NB4 (cell line): ENCODE measurements at regions not wholly inside any gene's neighbourhood (a gene's known extent, or its start where the extent isn't known, plus 50 kb on each side); places are given as distances from the start of the nearest gene placed in this dataset.
"Not testable (repeated sequence)": the region's sequence is repeated elsewhere in the genome, so short reads cannot be mapped to it uniquely, and the experiment has no call there.

ENCODE experiments used
- DNase-seq: peaks from one replicate; pipeline ENCODE4 v3.0.0; 2010; ENCODE audit warnings: low read depth
- H3K4me3 ChIP-seq: one replicate; pipeline ENCODE4 v1.5.1; 2011; ENCODE audit warnings: mild to moderate bottlenecking, low read depth, low read length, moderate library complexity
- CTCF ChIP-seq: IDR thresholded peaks from one replicate; pipeline ENCODE4 v1.5.1; 2012; ENCODE audit warnings: low read depth, low read length
- MAX ChIP-seq: IDR thresholded peaks from 2 replicates; pipeline ENCODE4 v1.6.1; 2011; ENCODE audit warnings: low read depth, low read length
- MYC ChIP-seq: IDR thresholded peaks from 2 replicates; pipeline ENCODE4 v1.6.1; 2011; ENCODE audit warnings: low read depth, low read length
- POLR2A ChIP-seq: IDR thresholded peaks from 2 replicates; pipeline ENCODE4 v1.6.1; 2011; ENCODE audit warnings: mild to moderate bottlenecking; ENCODE audit not compliant: insufficient read length; ENCODE audit errors: extremely low read depth

GRCh38 chr2:76697439-76697838 lies 824.7 kb downstream of the LRRTM4 start:
- not testable (repeated sequence) for H3K4me3 ChIP-seq, DNase-seq

GRCh38 chr2:76692908-76693307 lies 829.3 kb downstream of the LRRTM4 start:
- no peak overlapping the region for H3K4me3 ChIP-seq
- no peak for DNase-seq
- TF ChIP-seq CTCF = no peak
- TF ChIP-seq MYC = no peak
- TF ChIP-seq POLR2A = no peak
- no peak for TF ChIP-seq MAX

- DNase-seq = no peak
- TF ChIP-seq CTCF (no peak), POLR2A (no peak), MYC (no peak)
- H3K4me3 ChIP-seq = no peak overlapping the region
These were observed 833.4 kb downstream of the LRRTM4 start for GRCh38 chr2:76688732-76689131.

- TF ChIP-seq MAX (no peak), MYC (no peak), CTCF (no peak), POLR2A (no peak)
- no peak for DNase-seq
- H3K4me3 ChIP-seq = no peak overlapping the region
These were observed 834.3 kb downstream of the LRRTM4 start for GRCh38 chr2:76687923-76688322.

GRCh38 chr2:76684756-76685155 lies 837.4 kb downstream of the LRRTM4 start:
- DNase-seq = no peak
- H3K4me3 ChIP-seq = no peak overlapping the region
- TF ChIP-seq MAX (no peak), CTCF (no peak), MYC (no peak), POLR2A (no peak)

GRCh38 chr2:76679025-76679396 lies 843.2 kb downstream of the LRRTM4 start:
- H3K4me3 ChIP-seq = no peak overlapping the region
- TF ChIP-seq MAX = no peak
- no peak for TF ChIP-seq CTCF
- no peak for TF ChIP-seq MYC
- TF ChIP-seq POLR2A = no peak
- DNase-seq = no peak
